COR-L47 (cell line): ENCODE measurements at regions not wholly inside any gene's neighbourhood (a gene's known extent, or its start where the extent isn't known, plus 50 kb on each side); places are given as distances from the start of the nearest gene placed in this dataset.

Experiments
- DNase-seq: peaks from one replicate; lab custom pipeline; 2025; lab: John Stamatoyannopoulos, UW

GRCh38 chr2:234640657-234641056 lies 143.8 kb upstream of the ARL4C start:
- no peak for DNase-seq

DNA sequence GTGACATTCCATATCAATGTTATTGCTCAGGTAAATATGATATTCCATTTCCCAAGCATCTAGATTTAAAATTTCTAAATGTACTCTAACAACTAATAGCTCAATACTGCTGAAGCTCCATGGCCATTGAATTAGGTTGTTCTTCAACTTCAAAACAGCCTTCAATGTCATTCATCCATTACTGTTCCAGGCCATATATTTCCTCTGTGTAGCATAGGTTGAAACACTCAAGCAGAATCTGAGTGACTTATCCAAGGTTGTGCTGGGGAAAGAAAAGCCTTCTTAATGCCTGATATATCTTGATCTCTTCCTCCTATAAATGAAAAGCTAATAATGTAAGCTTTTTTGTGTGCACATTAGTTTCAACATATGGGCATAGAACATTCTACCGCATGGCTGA lies 142.1 kb upstream of the ARL4C start:
- no peak for DNase-seq

- DNase-seq, result no peak
Observed at GRCh38 chr2:234635284-234635683, 138.4 kb upstream of the ARL4C start.

- no peak for DNase-seq
Observed at GRCh38 chr2:234633581-234634230, 136.8 kb upstream of the ARL4C start.

DNA sequence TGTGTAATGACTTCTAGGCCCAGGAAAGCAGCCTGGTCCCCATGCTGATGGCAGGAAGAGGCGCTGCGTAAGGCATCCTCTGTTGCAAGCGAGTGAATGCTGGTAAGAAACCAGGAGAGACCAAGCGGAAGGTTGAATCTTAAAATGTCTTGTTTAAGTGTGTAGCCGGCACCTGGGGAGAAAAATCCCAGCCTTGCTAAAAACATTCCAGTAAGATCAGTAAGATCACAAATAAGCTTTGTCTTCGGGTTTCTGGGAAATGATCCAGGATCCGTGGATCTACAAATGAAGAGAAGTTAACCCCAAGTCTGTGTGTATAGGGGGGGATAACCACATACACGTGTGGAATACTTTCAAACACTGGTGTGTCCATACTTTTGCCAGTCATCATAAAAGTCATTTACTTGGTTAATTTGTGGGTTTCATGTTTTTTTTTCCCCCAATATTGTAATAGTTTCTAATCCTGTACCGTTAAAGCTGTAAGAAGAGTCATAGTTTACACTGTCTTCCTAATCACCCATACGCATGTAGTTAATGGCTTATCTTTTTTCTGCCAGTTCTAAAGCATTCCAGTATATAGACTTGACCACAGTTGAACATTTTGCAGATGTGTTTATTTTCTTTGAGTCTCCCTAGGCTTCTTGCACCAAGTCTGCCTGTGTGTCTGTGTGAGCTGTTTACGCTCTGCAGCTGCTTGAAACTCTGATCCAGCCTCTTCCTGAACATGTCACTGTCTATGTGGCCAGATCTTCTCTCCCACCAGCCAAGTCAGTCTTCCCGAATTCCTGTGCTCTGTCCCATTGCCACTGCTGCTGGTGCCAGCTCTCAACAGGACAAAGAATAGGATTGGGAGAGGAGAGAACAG lies 135.9 kb upstream of the ARL4C start:
- no peak for DNase-seq

DNA sequence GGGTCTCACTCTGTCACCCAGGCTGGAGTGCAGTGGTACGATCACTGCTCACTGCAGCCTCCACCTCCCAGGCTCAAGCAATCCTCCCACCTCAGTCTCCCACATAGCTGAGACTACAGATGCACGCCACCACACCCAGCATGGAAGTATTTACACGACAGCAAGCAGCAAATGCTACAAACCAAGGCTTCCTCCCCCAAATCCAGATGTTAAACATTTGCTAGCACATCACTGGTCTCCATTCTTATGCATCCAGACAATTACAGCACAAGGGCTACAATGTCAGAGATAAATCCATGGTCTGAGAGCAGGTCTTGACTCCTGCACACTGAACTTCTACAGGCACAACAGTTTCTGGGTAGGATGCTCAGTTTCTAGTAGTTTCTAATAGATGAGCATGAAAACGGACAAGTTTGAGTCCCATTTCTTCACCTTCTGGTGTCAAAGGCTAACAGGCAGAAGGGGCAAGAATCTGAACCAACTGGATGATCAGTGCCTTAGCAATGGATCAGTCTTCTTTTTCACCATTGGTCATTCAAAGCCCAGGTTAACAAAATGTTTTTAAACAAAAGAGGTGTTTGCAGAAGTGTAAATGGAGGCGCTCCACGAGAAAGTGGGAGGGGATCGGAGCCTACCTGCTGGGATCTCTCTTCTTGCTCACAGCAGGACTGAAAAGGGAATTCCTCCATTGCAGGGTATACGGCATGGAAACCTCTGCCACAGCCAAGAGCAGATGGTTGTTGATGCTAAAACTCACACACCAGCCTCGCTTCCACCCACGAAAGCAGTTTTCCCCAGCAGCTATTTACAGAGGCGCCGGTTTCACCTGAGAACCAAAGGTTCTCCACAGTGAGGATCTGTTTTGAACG lies 135.0 kb upstream of the ARL4C start:
- no peak for DNase-seq

DNA sequence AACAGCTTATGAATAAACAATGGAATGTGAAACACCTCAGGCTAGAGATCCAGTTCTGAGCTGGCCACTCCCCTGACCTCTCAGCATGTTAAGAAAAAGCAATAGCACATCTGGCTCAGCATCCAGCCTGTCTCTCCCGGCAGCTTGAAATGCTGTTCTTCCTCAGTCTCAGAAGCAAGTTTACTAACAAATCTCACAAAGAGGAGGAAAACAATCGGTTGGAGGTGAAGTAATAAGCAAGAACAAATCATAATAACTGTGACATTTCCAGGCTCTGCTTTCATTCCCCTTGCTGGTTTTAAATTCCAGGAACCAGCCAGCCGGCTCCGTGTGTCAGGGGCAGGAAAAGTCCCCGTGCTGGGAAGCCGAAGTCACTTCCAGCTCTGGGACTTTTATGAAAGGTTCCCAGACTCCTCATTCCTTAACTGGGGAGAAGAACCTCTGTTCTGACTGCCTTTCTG lies 133.9 kb upstream of the ARL4C start:
- DNase-seq, result no peak

DNA sequence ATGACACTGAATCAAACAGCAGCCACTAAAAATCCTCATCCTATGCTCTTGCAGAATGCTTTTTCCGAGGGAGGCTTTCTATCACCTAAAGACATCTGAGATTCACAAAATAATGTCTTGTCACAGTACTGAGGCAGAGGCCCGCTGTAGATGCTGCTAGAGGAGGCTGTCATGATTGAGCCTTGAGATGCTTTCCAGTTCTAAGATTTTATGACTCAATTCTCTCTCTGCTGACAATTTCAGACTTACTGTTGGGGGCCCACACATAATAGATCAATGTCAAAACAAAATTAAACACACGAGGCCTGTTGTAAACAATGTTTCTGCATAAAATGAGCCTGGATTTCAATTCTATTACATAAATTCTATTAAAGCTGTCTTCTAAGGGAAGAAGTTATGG lies 132.7 kb upstream of the ARL4C start:
- DNase-seq, result no peak

DNA sequence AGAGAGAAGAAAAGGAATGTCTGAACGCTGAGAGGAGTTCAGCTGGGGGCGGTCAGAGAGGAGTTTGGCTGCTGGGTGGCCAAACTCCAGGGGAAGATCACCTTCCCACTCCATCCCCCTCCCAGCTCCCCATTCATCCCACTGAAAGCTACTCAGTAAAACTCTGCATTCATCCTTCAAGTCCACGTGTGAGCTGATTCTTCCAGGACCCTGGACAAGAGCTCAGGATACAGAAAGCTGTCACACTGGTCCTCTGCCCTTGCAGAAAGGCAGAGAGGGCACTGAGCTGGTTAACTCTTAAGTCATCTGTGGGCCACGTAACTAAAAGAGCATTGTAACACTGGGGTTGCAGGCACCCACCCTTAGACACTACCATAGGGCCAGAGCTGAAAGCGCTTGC lies 132.1 kb upstream of the ARL4C start:
- no peak for DNase-seq

DNA sequence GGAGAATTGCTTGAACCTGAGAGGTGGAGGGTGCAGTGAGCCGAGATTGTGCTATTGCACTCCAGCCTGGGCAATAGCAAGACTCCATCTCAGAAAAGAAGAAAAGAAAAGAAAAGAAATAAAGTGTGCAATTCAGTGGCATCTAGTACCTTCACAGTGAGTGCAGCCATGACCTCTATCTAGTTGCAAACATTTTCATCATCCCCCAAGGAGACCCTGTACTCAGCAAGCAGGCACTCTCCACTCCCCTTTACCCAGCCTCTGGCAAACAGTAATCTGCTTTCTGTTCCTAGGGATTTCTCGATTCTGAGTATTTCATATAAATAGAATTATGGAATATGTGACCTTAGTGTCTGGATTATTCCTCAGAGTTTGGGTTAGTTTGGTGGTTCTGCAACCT lies 130.4 kb upstream of the ARL4C start:
- DNase-seq, result no peak

DNA sequence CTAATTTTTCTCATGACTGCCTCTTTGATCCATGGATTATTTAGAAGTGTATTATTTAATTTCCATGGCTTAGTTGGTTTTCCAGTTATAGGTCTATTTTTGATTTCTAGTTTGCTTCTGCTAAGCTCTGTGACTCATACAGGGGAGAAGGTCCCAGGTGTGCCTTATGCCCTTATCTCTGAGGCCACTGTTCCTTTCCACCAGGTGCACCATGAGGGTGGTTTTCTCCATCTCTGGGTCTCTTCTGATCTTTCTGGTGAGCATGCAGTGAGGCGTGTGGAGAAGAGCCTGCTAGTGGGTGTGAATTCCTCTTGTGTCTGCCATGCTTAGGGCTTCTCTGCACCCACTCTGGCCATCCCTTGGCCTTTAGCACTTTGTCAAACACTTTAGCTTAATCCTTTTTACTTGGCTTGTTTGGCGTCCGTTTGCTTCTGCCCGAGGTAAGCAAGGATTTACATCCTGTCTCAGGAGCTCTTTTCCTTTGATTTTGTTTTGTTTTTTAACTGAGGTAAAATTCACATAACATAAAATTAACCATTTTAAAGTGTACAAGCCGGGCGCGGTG lies 129.8 kb upstream of the ARL4C start:
- no peak for DNase-seq

GRCh38 chr2:234625626-234626250 lies 128.9 kb upstream of the ARL4C start:
- DNase-seq, result no peak

DNA sequence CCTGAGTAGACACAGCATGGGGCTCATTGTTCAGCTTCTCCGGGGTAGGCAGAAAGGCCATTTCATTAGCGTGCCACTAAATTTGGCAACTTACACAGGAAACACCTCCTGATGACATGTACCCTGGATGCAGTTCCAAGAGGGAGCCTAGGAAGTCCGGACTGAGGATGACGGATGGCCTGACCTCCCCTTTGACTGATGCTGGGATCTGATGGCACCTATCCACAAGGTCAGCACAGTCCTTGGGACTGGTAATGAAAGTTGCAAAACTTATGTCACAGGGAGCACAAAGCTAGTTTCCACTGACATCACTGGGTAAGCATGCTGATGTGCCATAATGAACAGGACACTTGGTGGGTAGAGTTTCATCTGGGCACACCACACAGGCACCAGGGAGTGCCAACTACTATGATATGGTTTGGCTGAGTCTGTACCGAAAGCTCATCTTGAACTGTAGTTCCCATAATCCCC lies 126.7 kb upstream of the ARL4C start:
- no peak for DNase-seq

GRCh38 chr2:234621120-234621519 lies 124.2 kb upstream of the ARL4C start:
- no peak for DNase-seq

DNA sequence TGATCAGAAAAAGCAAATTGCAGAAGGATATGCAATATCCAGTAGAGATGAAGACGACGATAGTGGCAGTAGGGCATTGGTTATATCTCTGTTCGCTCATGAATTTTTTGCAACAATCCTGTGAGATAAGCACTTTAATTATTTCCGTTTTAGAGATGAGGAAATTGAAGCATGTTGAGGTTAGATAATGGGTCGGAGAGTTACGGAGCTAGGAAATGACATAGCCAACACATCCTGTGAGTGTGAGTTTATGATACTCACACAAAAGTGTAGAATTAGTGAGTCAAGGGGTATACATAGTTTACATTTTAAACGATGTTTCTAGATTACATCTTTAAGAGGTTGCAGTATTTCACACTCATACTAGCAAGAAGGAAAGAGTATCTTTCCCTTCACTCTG lies 123.1 kb upstream of the ARL4C start:
- DNase-seq, result no peak

DNA sequence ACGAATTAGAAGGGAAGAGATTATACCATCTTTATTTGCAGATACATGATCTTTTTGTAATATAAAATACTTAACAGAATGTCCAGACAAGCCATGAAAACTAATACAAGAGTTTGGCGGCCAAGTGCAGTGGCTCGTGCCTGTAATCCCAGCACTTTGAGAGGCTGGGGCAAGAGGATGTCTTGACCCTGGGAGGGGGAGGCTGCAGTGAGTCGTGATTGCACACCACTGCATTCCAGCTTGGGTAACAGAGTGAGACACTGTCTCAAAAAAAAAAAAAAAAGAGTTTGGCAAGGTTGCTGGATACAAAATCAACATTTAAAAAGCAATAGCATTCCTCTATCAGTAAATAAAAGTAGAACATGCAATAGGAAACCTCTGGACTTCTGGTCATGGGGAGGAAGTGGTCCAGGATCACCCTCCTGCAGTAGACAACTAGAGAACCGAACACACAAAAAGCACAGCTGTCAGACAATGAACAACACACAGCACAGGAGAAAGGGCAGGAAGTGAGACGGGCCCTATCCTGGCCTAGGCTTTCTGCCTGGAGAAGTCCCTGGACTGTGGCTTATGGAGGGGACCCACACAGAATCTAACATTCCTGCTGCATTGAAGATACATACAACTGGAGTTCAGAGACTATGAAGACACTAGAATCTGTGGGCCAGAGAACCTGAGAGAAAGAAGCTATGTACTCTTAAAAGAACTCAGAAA lies 118.9 kb upstream of the ARL4C start:
- DNase-seq, result no peak

DNA sequence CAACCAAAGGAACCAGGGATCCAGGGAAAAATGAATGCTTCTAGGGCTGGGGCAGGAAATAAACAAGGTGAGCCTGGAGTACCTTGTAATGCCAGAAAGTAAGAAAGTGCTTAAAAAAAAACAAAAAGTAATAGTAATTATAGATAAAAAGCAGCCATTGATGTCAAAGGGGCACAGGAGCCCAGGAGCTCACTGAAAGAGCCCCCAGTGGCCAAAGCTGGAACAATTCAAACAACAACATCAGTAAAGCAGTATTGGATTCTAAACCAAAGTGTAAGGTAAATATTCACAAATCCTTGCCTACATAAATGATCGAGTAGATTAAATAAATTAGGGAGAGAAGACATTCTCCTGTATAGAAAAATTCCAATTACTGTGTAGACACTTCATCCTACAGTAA lies 114.3 kb upstream of the ARL4C start:
- DNase-seq, result no peak

- no peak for DNase-seq
Observed at GRCh38 chr2:234608946-234609345, 112.1 kb upstream of the ARL4C start.

- no peak for DNase-seq
Observed at GRCh38 chr2:234607691-234608090, 110.8 kb upstream of the ARL4C start.

- no peak for DNase-seq
Observed at GRCh38 chr2:234606896-234607295, 110.0 kb upstream of the ARL4C start.

DNA sequence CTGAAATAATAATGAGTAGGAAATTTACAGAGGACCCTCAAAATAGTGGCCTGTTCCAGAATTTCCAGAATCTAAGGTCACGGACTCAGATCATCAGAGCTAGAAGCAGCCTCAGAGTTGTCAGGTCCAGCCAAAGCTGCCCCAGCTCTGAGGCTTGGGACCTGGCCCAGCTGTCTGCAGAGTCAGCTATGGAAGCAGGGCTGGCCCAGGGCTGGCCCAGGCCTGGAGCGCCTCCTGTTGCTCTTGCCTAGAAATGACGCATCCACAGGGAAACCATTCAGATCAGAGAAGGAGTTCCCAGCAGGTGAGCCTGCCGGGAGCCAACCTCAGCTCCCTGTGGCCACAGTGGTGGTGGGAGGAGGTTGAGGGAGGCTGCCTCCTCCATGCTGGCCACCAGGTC lies 106.7 kb upstream of the ARL4C start:
- DNase-seq, result no peak
